HepG2 (cell line): ENCODE measurements at regions not wholly inside any gene's neighbourhood (a gene's known extent, or its start where the extent isn't known, plus 50 kb on each side); places are given as distances from the start of the nearest gene placed in this dataset.

Experiments used
- ATAC-seq: fragments of 200-7000 bp; cut with Tn5 transposase; 3 replicates; pipeline ENCODE4 v1.9.1; 2020; ENCODE audit warnings: mild to moderate bottlenecking, moderate library complexity
- BruUV-seq: library from RNA; stranded (reverse); fragments of 400-500 nt; replicated peaks from 2 replicates; lab custom pipeline; 2021; lab: Mats Ljungman, UMichigan
- CTCF ChIA-PET: fragments of 300-600 bp; formaldehyde crosslinking; extraction: SDS; loops from one replicate; lab custom pipeline; 2021; ENCODE audit warnings: low total read pairs, inconsistent platforms, low intra/inter-chr PET ratio; lab: Yijun Ruan, JAX
- POLR2A ChIA-PET: fragments of 350-600 bp; sonication (Branson Sonifier 250); formaldehyde crosslinking; loops from one replicate; lab custom pipeline; 2020; ENCODE audit warnings: antibody characterized with exemption, inconsistent platforms; lab: Yijun Ruan, JAX
- DNase-seq: peaks from one replicate; pipeline ENCODE4 v3.0.0-alpha.2; 2015; ENCODE audit warnings: low spot score
- FAIRE-seq: peaks from 3 replicates; lab custom pipeline; 2011; peaks lifted over from hg19 to GRCh38; lab: Jason Lieb, UNC
- H2AFZ ChIP-seq: one replicate; pipeline ENCODE4 v1.6.1; 2011; ENCODE audit warnings: low read length, inconsistent platforms
- H3K27ac ChIP-seq: fragments of 300-600 bp; 3 replicates; pipeline ENCODE4 v1.8.0; 2011; ENCODE audit warnings: mixed run types, mild to moderate bottlenecking, mixed read lengths, low read length, inconsistent platforms; ENCODE audit not compliant: insufficient read depth; ENCODE audit errors: extremely low read length
- H3K27me3 ChIP-seq, 2 experiments: fragments of 200-600 bp in 1 of 2; 2 replicates in 1 of 2; 3 replicates in 1 of 2; pipeline versions ENCODE4 v1.6.0 to v1.8.0; 2011; ENCODE audit warnings: low read length in 2 of 2, mild to moderate bottlenecking in 2 of 2, moderate library complexity in 2 of 2, inconsistent platforms in 1 of 2; ENCODE audit not compliant: insufficient read depth in 2 of 2, control insufficient read depth in 1 of 2
- H3K36me3 ChIP-seq, 2 experiments: fragments of 200-600 bp in 1 of 2; replicated peaks in 1 of 2; 2 replicates in 1 of 2; 3 replicates in 1 of 2; pipeline versions ENCODE4 v1.5.1 to v1.8.0; 2011; ENCODE audit warnings: low read length in 2 of 2, inconsistent platforms in 1 of 2; ENCODE audit not compliant: insufficient read depth in 2 of 2, control insufficient read depth in 1 of 2
- H3K4me1 ChIP-seq: 2 replicates; pipeline ENCODE4 v1.5.1; 2012; ENCODE audit warnings: low read length, inconsistent platforms; ENCODE audit not compliant: insufficient read depth
- H3K4me2 ChIP-seq: 2 replicates; pipeline ENCODE4 v1.6.0; 2011; ENCODE audit warnings: low read depth, low read length, inconsistent platforms
- H3K4me3 ChIP-seq, 3 experiments: fragments of 200-600 bp in 1 of 3; sonication (generic), shearing (Covaris generic) in 1 of 3; replicated peaks in 1 of 3; 2 replicates each; pipeline ENCODE4 v1.5.1; 2011 to 2016; ENCODE audit warnings: low read length in 3 of 3, inconsistent platforms in 2 of 3, low read depth in 2 of 3, mild to moderate bottlenecking in 2 of 3, control low read depth in 1 of 3, mixed read lengths in 1 of 3; ENCODE audit not compliant: insufficient read depth in 1 of 3
- H3K79me2 ChIP-seq: one replicate; pipeline ENCODE4 v1.6.1; 2011; ENCODE audit warnings: low read length, inconsistent platforms; ENCODE audit not compliant: insufficient read depth
- H3K9ac ChIP-seq: 2 replicates; pipeline ENCODE4 v1.6.0; 2011; ENCODE audit warnings: mild to moderate bottlenecking, low read depth, low read length, inconsistent platforms; ENCODE audit not compliant: insufficient read depth
- H3K9me3 ChIP-seq: 2 replicates; pipeline ENCODE4 v1.5.1; 2012; ENCODE audit warnings: mild to moderate bottlenecking, low read length
- H4K20me1 ChIP-seq: 2 replicates; pipeline ENCODE4 v1.6.0; 2011; ENCODE audit warnings: inconsistent platforms, mild to moderate bottlenecking, low read length, moderate library complexity; ENCODE audit not compliant: insufficient read depth
- DMAP1 ChIP-seq: IDR thresholded peaks from 2 replicates; pipeline ENCODE4 v1.6.1; 2016
- ELF3 ChIP-seq: IDR thresholded peaks from 2 replicates; pipeline ENCODE4 v1.6.1; 2016; ENCODE audit warnings: missing genetic modification reagents, missing compliant biosample characterization
- ETV5 ChIP-seq: IDR thresholded peaks from 2 replicates; pipeline ENCODE4 v1.6.1; 2018; ENCODE audit warnings: missing biosample characterization, missing genetic modification reagents, inconsistent platforms, borderline replicate concordance
- GPN1 ChIP-seq: sonication (generic); formaldehyde crosslinking; IDR thresholded peaks from 2 replicates; pipeline ENCODE4 v1.5.1; 2020; ENCODE audit warnings: missing genetic modification reagents, borderline replicate concordance
- HNRNPH1 ChIP-seq: fragments of 200-400 bp; formaldehyde crosslinking; optimal IDR thresholded peaks from 2 replicates; pipeline ENCODE3; 2017; ENCODE audit warnings: mild to moderate bottlenecking, low read depth, low read length
- PHF8 ChIP-seq: sonication (generic); formaldehyde crosslinking; IDR thresholded peaks from 2 replicates; pipeline ENCODE4 v1.5.0; 2020; ENCODE audit warnings: missing genetic modification reagents
- POLR2AphosphoS2 ChIP-seq: IDR thresholded peaks from 2 replicates; pipeline ENCODE4 v1.6.1; 2011; ENCODE audit warnings: low read depth, low read length, improper control_type of control experiment
- TCF12 ChIP-seq, 2 experiments: fragments of 450-650 bp in 1 of 2; sonication (generic) in 1 of 2; formaldehyde crosslinking in 1 of 2; IDR thresholded peaks; 2 replicates each; pipeline versions ENCODE4 v1.6.1 to v1.8.0; 2017 to 2022; ENCODE audit warnings: antibody characterized with exemption in 1 of 2, mild to moderate bottlenecking in 1 of 2, missing genetic modification reagents in 1 of 2, moderate library complexity in 1 of 2
- TOPORS ChIP-seq: sonication (generic); formaldehyde crosslinking; IDR thresholded peaks from 2 replicates; pipeline ENCODE4 v1.8.0; 2023; ENCODE audit warnings: mild to moderate bottlenecking, missing genetic modification reagents
- WIZ ChIP-seq: sonication (generic); formaldehyde crosslinking; IDR thresholded peaks from 2 replicates; pipeline ENCODE4 v1.5.1; 2020; ENCODE audit warnings: mild to moderate bottlenecking, missing genetic modification reagents
- XBP1 ChIP-seq: sonication (generic); formaldehyde crosslinking; IDR thresholded peaks from 2 replicates; pipeline ENCODE4 v1.5.0; 2020; ENCODE audit warnings: missing genetic modification reagents
- ZFP36 ChIP-seq: fragments of 150-350 bp; IDR thresholded peaks from 2 replicates; pipeline ENCODE4 v1.6.1; 2018; ENCODE audit warnings: borderline replicate concordance, low read length, low read depth; ENCODE audit not compliant: partially characterized antibody
- ZIK1 ChIP-seq: sonication (generic); formaldehyde crosslinking; IDR thresholded peaks from 2 replicates; pipeline ENCODE4 v1.5.0; 2020; ENCODE audit warnings: mild to moderate bottlenecking, low read depth, missing genetic modification reagents, borderline replicate concordance
- ZNF12 ChIP-seq: sonication (generic); formaldehyde crosslinking; IDR thresholded peaks from 2 replicates; pipeline ENCODE4 v1.5.0; 2020; ENCODE audit warnings: missing genetic modification reagents
- ZNF251 ChIP-seq: sonication (generic); formaldehyde crosslinking; IDR thresholded peaks from 2 replicates; pipeline ENCODE4 v1.9.0; 2021; ENCODE audit warnings: mild to moderate bottlenecking, missing genetic modification reagents
- ZNF44 ChIP-seq: sonication (generic); formaldehyde crosslinking; IDR thresholded peaks from 2 replicates; pipeline ENCODE4 v1.5.1; 2020; ENCODE audit warnings: mild to moderate bottlenecking, missing genetic modification reagents
- ZNF83 ChIP-seq: sonication (generic); formaldehyde crosslinking; IDR thresholded peaks from 2 replicates; pipeline ENCODE4 v1.4.0; 2020; ENCODE audit warnings: missing genetic modification reagents, mild to moderate bottlenecking, borderline replicate concordance
- WGBS: methylation state at CpG from one replicate; pipeline ENCODE4 v1.1.6; 2017; ENCODE audit warnings: low lambda C conversion rate; 5-methylcytosine and 5-hydroxymethylcytosine counted together
- in situ Hi-C: cut with HindIII; loops from 2 replicates; pipeline ENCODE4 v1.10.0; 2017; ENCODE audit warnings: low pct_unique_long_range_greater_than_20kb; ENCODE audit not compliant: extremely low pct_ligation_motif_present
- intact Hi-C: fragments of 100-400 bp; cut with micrococcal nuclease; formaldehyde crosslinking; loops from one replicate; pipeline ENCODE4 v1.10.0; 2022; ENCODE audit not compliant: unreplicated experiment
- TF ChIP-seq, protein P1 (sequence below): sonication (generic); formaldehyde crosslinking; IDR thresholded peaks from 2 replicates; pipeline ENCODE4 v1.4.0; 2020; ENCODE audit warnings: mild to moderate bottlenecking, missing genetic modification reagents
- TF ChIP-seq, protein P2 (sequence below): sonication (generic); formaldehyde crosslinking; IDR thresholded peaks from 2 replicates; pipeline ENCODE4 v1.8.1; 2022; ENCODE audit warnings: mild to moderate bottlenecking, missing genetic modification reagents

DNA sequence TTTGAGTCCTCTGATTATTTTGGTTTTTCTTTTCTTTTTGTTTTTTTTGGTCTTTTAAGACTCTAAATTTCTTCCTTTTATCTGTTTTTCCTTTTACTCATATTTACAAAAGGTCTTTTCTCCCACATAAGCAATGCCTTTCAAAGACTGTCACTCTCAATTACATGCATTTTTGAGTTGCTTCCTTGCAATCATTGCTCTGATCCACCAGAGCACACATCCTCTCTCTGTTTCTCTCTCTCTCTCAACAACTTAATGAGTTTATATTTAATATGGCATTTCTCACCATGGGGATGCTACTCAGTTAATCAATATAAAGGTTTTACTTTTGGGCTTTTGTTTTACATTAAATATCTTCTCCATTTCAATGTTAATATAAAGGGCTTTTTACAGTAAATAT, 62.7 kb upstream of the OR10AD1 start (continued):
- TF ChIP-seq ETV5 (CRISPR knock-in tag) (no peak), ZNF251 (CRISPR knock-in tag) (no peak), HNRNPH1 (no peak), TCF12 (IDR thresholded peaks at IDR 0.05) (no peak), TCF12 (CRISPR knock-in tag; IDR thresholded peaks at IDR 0.05) (no peak), WIZ (no peak), ZFP36 (no peak), GPN1 (CRISPR knock-in tag) (no peak), PHF8 (CRISPR knock-in tag) (no peak), ELF3 (CRISPR knock-in tag) (no peak), ZNF44 (CRISPR knock-in tag) (no peak)
- TF ChIP-seq, protein P1, sequence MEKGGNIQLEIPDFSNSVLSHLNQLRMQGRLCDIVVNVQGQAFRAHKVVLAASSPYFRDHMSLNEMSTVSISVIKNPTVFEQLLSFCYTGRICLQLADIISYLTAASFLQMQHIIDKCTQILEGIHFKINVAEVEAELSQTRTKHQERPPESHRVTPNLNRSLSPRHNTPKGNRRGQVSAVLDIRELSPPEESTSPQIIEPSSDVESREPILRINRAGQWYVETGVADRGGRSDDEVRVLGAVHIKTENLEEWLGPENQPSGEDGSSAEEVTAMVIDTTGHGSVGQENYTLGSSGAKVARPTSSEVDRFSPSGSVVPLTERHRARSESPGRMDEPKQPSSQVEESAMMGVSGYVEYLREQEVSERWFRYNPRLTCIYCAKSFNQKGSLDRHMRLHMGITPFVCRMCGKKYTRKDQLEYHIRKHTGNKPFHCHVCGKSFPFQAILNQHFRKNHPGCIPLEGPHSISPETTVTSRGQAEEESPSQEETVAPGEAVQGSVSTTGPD (CRISPR knock-in tag), result no peak
- TF ChIP-seq, protein P2, sequence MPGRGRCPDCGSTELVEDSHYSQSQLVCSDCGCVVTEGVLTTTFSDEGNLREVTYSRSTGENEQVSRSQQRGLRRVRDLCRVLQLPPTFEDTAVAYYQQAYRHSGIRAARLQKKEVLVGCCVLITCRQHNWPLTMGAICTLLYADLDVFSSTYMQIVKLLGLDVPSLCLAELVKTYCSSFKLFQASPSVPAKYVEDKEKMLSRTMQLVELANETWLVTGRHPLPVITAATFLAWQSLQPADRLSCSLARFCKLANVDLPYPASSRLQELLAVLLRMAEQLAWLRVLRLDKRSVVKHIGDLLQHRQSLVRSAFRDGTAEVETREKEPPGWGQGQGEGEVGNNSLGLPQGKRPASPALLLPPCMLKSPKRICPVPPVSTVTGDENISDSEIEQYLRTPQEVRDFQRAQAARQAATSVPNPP (CRISPR knock-in tag), result no peak

DNA sequence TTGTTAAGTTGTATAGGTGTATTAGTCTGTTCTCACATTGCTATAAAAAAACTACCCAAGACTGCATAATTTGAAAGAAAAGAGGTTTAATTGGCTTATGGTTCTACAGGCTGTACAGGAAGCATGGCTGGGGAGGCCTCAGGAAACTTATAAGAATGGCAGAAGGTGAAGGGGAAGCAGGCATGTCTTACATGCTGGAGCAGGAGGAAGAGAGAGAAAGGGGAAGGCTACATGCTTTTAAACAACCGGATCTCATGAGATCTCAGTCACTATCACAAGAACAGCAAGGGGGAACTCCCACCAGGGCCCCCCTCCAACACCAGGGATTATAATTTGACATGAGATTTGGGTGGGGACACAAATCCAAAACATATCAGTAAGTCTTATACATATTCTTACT, 60.5 kb upstream of the OR10AD1 start:
- no peak overlapping the region for H3K4me3 ChIP-seq
- ChIA-PET CTCF (no interaction called here), POLR2A (no interaction called here)
- H3K9ac ChIP-seq, result no peak overlapping the region
- H3K4me2 ChIP-seq, result no peak overlapping the region
- in situ Hi-C loops, result no loop called here
- H3K27ac ChIP-seq, result no peak overlapping the region
- no peak overlapping the region for H2AFZ ChIP-seq
- no peaks in the 10 kb centered on the region for H3K79me2 ChIP-seq
- no peaks in the 10 kb centered on the region for H3K36me3 ChIP-seq
- TF ChIP-seq ZNF83 (CRISPR knock-in tag) (no peak), POLR2AphosphoS2 (no peak), DMAP1 (CRISPR knock-in tag) (no peak), ZIK1 (CRISPR knock-in tag) (no peak), TOPORS (CRISPR knock-in tag) (no peak), XBP1 (CRISPR knock-in tag) (no peak), ZNF12 (CRISPR knock-in tag) (no peak)
- H4K20me1 ChIP-seq, result no peaks in the 10 kb centered on the region
- 14% methylated on average over 1 of the region's 1 CpG for WGBS
- ATAC-seq (no peak), DNase-seq (no peak), FAIRE-seq (no peak)
- BruUV-seq, result no TSS peak
- H3K27me3 ChIP-seq, result no peaks in the 10 kb centered on the region
- no peaks in the 10 kb centered on the region for H3K4me1 ChIP-seq
- H3K9me3 ChIP-seq, result no peaks in the 10 kb centered on the region
- intact Hi-C loops, result no loop called here
